ENCODE measurements at regions not wholly inside any gene's neighbourhood (a gene's known extent, or its start where the extent isn't known, plus 50 kb on each side); places are given as distances from the start of the nearest gene placed in this dataset.

DNA sequence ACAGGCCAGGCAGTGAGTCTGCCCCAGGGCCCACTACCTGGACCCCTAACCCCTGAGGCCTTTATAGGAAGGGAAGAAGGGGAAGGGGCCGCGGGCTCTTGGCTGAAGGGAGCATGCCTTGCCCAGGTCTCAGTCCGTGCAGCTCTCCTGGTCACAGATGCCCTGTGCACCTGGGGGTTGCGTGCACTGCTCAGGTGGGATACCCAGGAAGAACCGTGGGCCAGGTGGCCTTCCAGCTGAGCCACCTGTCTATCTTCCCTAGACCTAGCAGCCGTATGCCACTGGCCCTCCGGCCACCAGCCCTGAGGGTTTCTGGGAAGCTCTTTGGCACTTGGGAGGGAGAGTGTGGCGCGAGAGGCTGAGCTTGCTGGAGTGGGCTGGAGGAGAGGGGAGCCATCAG lies 1178.6 kb downstream of the BRD1 start:
- no peak for TF ChIP-seq CTCF (IDR thresholded peaks at IDR 0.05; ENCODE audit: low read depth, low read length, missing control alignments)
- no peak overlapping the region for H3K4me3 ChIP-seq (ENCODE audit: low read depth, low read length)
- in situ Hi-C loops (cut with HindIII; ENCODE audit: low sequenced_read_pairs): loop anchor here (5.0 kb wide), 1 partner anchor 42 kb away; no protein-coding TSS in a partner anchor
- no peak for DNase-seq (ENCODE audit: low read depth)

- no peak overlapping the region for H3K4me3 ChIP-seq (ENCODE audit: low read depth, low read length)
- TF ChIP-seq CTCF (IDR thresholded peaks at IDR 0.05; ENCODE audit: low read depth, low read length, missing control alignments): no peak
- in situ Hi-C loops (cut with HindIII; ENCODE audit: low sequenced_read_pairs): loop anchor here (5.0 kb wide), 1 partner anchor 41 kb away; no protein-coding TSS in a partner anchor
- no peak for DNase-seq (ENCODE audit: low read depth)
Observed at GRCh38 chr22:48647606-48648515, 1179.8 kb downstream of the BRD1 start.

DNA sequence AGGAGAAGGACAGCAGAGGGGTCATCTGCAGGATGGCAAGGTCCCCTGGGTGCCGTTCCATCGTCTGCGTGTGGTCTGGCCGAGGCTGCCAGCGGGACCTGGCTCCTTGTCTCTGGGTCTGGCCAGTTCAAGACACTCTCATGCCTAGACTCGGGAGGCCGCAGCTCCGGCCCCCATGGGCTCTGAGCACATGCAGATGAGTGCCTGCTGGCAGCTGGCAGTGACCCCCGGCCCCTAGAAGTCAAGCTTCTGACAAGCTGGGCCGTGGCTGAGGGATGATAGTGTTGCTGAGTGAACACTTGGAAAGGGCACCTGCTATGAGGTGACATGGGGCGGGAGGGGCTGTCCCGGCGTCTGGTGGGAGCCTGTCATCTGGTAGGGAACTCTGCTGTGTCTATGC lies 1180.6 kb downstream of the BRD1 start:
- DNase-seq (ENCODE audit: low read depth): no peak
- in situ Hi-C loops (cut with HindIII; ENCODE audit: low sequenced_read_pairs): loop anchor here (5.0 kb wide), 1 partner anchor 40 kb away; no protein-coding TSS in a partner anchor
- no peak for TF ChIP-seq CTCF (IDR thresholded peaks at IDR 0.05; ENCODE audit: low read depth, low read length, missing control alignments)
- H3K4me3 ChIP-seq (ENCODE audit: low read depth, low read length): no peak overlapping the region

DNA sequence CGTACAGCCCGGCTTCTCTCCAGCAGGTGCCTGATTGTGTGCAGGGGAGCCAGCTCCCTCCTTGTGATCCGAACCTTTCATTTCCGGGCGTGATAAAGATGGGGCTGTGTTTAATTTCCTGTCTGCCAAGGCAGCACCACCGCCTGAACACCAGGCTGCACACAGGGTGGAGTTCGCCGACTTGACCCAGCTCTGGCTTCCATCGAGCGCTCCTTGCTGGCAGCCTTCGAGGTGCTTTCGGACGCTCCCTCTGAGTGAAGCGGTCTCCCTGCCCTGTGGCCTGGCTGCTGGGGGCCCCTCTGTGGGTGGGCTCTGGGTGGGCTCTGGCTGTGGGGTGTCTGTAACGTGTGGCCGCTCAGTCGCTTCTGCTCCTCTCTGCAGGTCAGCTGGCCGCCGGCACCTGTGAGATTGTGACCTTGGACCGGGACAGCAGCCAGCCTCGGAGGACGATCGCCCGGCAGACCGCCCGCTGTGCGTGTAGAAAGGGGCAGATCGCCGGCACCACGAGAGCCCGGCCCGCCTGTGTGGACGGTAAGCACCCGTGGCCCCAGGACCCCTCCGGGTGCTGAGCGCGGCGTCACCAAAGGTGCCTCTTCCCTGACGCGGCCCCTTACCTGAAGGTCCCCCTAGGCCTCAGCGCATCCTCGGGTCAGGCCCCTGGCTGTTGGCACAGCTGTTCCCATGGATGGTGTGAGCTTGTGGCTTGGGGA lies 1181.3 kb downstream of the BRD1 start:
- no peak for DNase-seq (ENCODE audit: low read depth)
- no peak overlapping the region for H3K4me3 ChIP-seq (ENCODE audit: low read depth, low read length)
- in situ Hi-C loops (cut with HindIII; ENCODE audit: low sequenced_read_pairs): loop anchor here (5.0 kb wide), 1 partner anchor 39 kb away; no protein-coding TSS in a partner anchor
- no peak for TF ChIP-seq CTCF (IDR thresholded peaks at IDR 0.05; ENCODE audit: low read depth, low read length, missing control alignments)

DNA sequence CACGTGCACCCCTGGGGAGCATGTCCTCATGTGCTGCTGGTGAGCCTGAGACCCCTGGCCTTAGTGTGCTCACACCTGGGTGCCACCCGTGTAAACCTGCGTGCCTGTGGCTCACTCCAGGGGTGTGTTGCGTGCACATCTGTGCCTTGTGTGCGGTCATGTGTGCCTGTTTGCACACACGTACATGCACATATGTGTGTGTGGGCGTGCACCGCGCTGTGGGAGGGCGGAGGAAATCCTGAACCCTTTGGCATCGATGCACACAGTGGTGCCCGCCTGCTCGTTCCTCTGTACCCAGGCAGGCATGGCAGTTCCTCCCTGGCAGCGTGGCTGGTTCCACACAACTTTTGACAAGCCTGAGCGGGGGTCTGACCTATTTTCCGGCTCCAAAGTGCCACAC lies 1181.9 kb downstream of the BRD1 start:
- in situ Hi-C loops (cut with HindIII; ENCODE audit: low sequenced_read_pairs): loop anchor here (5.0 kb wide), 1 partner anchor 38 kb away; no protein-coding TSS in a partner anchor
- DNase-seq (ENCODE audit: low read depth): no peak
- no peak for TF ChIP-seq CTCF (IDR thresholded peaks at IDR 0.05; ENCODE audit: low read depth, low read length, missing control alignments)
- no peak overlapping the region for H3K4me3 ChIP-seq (ENCODE audit: low read depth, low read length)

- TF ChIP-seq CTCF (IDR thresholded peaks at IDR 0.05; ENCODE audit: low read depth, low read length, missing control alignments): no peak
- in situ Hi-C loops (cut with HindIII; ENCODE audit: low sequenced_read_pairs): loop anchor here (5.0 kb wide), 1 partner anchor 38 kb away; no protein-coding TSS in a partner anchor
- DNase-seq (ENCODE audit: low read depth): no peak
- no peak overlapping the region for H3K4me3 ChIP-seq (ENCODE audit: low read depth, low read length)
Observed at GRCh38 chr22:48644997-48645396, 1182.7 kb downstream of the BRD1 start.
